PC-3 (cell line): ENCODE measurements at regions not wholly inside any gene's neighbourhood (a gene's known extent, or its start where the extent isn't known, plus 50 kb on each side); places are given as distances from the start of the nearest gene placed in this dataset.
A peak's percentile ranks its signal among the peaks of the same experiment; 100 is the strongest.

Source experiments
- ATAC-seq: fragments of 200-7000 bp; cut with Tn5 transposase; 2 replicates; pipeline ENCODE4 v1.9.1; 2020; ENCODE audit warnings: mild to moderate bottlenecking, moderate library complexity
- BruUV-seq: library from RNA; stranded (reverse); fragments of 400-500 nt; replicated peaks from 2 replicates; lab custom pipeline; 2021; lab: Mats Ljungman, UMichigan
- CTCF ChIA-PET: fragments of 300-600 bp; sonication (Branson Sonifier 250); formaldehyde crosslinking; loops from one replicate; lab custom pipeline; 2022; ENCODE audit warnings: antibody characterized with exemption; lab: Charles Lee
- POLR2A ChIA-PET: fragments of 300-600 bp; sonication (Branson Sonifier 250); formaldehyde crosslinking; loops from one replicate; lab custom pipeline; 2022; ENCODE audit warnings: antibody characterized with exemption; ENCODE audit not compliant: unreplicated experiment; lab: Charles Lee
- DNase-seq: peaks from one replicate; pipeline ENCODE4 v3.0.0-alpha.2; 2015
- H2AFZ ChIP-seq: fragments of 300-600 bp; sonication (generic); 2 replicates; pipeline ENCODE4 v1.6.0; 2016; ENCODE audit warnings: antibody characterized with exemption, low read length
- H3F3A ChIP-seq: fragments of 300-600 bp; sonication (generic); one replicate; pipeline ENCODE4 v1.6.0; 2017; ENCODE audit warnings: antibody characterized with exemption, low read length, control low read depth, mild to moderate bottlenecking; ENCODE audit not compliant: unreplicated experiment
- H3K27ac ChIP-seq: fragments of 300-600 bp; sonication (generic); 2 replicates; pipeline ENCODE4 v1.5.1; 2016; ENCODE audit warnings: mild to moderate bottlenecking, low read length
- H3K27me3 ChIP-seq: fragments of 300-600 bp; sonication (generic); 2 replicates; pipeline ENCODE4 v1.6.1; 2016; ENCODE audit warnings: low read length, mixed read lengths
- H3K36me3 ChIP-seq: fragments of 300-600 bp; sonication (generic); 2 replicates; pipeline ENCODE4 v1.6.1; 2016; ENCODE audit warnings: low read depth, mixed run types, low read length, mixed read lengths
- H3K4me1 ChIP-seq: fragments of 300-600 bp; sonication (generic); 2 replicates; pipeline ENCODE4 v1.5.1; 2016; ENCODE audit warnings: low read length; ENCODE audit not compliant: insufficient read depth
- H3K4me2 ChIP-seq: fragments of 300-600 bp; sonication (generic); 2 replicates; pipeline ENCODE4 v1.6.0; 2016; ENCODE audit warnings: low read length
- H3K4me3 ChIP-seq: fragments of 300-600 bp; sonication (generic); 2 replicates; pipeline ENCODE4 v1.5.1; 2016; ENCODE audit warnings: mild to moderate bottlenecking, low read length, mixed read lengths
- H3K79me2 ChIP-seq: fragments of 300-600 bp; sonication (generic); 2 replicates; pipeline ENCODE4 v1.6.1; 2017; ENCODE audit warnings: low read length, mixed read lengths
- H3K9ac ChIP-seq: fragments of 300-600 bp; sonication (generic); 2 replicates; pipeline ENCODE4 v1.6.0; 2016; ENCODE audit warnings: mild to moderate bottlenecking, low read length
- H3K9me2 ChIP-seq: fragments of 300-600 bp; sonication (generic); replicated peaks from 2 replicates; pipeline ENCODE4 v1.6.1; 2016; ENCODE audit warnings: mixed run types, low read length, mixed read lengths
- H3K9me3 ChIP-seq: fragments of 300-600 bp; sonication (generic); 2 replicates; pipeline ENCODE4 v1.6.1; 2016; ENCODE audit warnings: low read length, mixed read lengths
- H4K20me1 ChIP-seq: fragments of 300-600 bp; sonication (generic); 2 replicates; pipeline ENCODE4 v1.6.1; 2016; ENCODE audit warnings: low read length, mixed read lengths
- CTCF ChIP-seq: fragments of 300-600 bp; sonication (generic); conservative IDR thresholded peaks from 2 replicates; pipeline ENCODE4 v1.5.1; 2017; ENCODE audit warnings: antibody characterized with exemption, low read depth, mild to moderate bottlenecking, low read length
- EZH2 ChIP-seq: fragments of 300-600 bp; sonication (generic); IDR thresholded peaks from one replicate; pipeline ENCODE4 v1.6.1; 2017; ENCODE audit warnings: antibody characterized with exemption, mild to moderate bottlenecking, low read length; ENCODE audit not compliant: unreplicated experiment
- EZH2phosphoT487 ChIP-seq: fragments of 300-600 bp; sonication (generic); IDR thresholded peaks from 2 replicates; pipeline ENCODE4 v1.6.1; 2018; ENCODE audit warnings: mild to moderate bottlenecking, antibody characterized with exemption, low read length, borderline replicate concordance
- intact Hi-C: fragments of 100-400 bp; cut with micrococcal nuclease; formaldehyde crosslinking; loops from 2 replicates; pipeline ENCODE4 v1.9.0; 2023

GRCh38 chr15:77547801-77548588 is 84.7 kb downstream of the LINGO1 start:
- Histone ChIP-seq H2AFZ (no peak overlapping the region), H3K9me2 (no peaks in the 10 kb centered on the region), H3K4me3 (no peak overlapping the region), H3F3A (no peaks in the 10 kb centered on the region), H3K27me3 (no peaks in the 10 kb centered on the region), H3K36me3 (no peaks in the 10 kb centered on the region), H3K4me1 (peaks cover 22% of the 10 kb centered on the region), H3K9me3 (no peaks in the 10 kb centered on the region), H4K20me1 (no peaks in the 10 kb centered on the region), H3K27ac (no peak overlapping the region), H3K79me2 (no peaks in the 10 kb centered on the region), H3K4me2 (no peak overlapping the region), H3K9ac (no peak overlapping the region)
- ChIA-PET CTCF (no interaction called here), POLR2A (no interaction called here)
- intact Hi-C loops, result no loop called here
- DNase-seq (no peak), ATAC-seq (no peak)
- BruUV-seq, result no TSS peak
- TF ChIP-seq EZH2, result no peak
- TF ChIP-seq EZH2phosphoT487, result no peak
- no peak for TF ChIP-seq CTCF

GRCh38 chr15:77546870-77547269 is 85.8 kb downstream of the LINGO1 start:
- ChIA-PET CTCF (no interaction called here), POLR2A (no interaction called here)
- H3K9ac ChIP-seq, result no peak overlapping the region
- no peak overlapping the region for H2AFZ ChIP-seq
- peaks cover 30% of the 10 kb centered on the region for H3K4me1 ChIP-seq
- TF ChIP-seq EZH2 (no peak), CTCF (no peak), EZH2phosphoT487 (no peak)
- intact Hi-C loops, result no loop called here
- H3K4me2 ChIP-seq, result no peak overlapping the region
- no peak overlapping the region for H3K27ac ChIP-seq
- H4K20me1 ChIP-seq, result no peaks in the 10 kb centered on the region
- H3K79me2 ChIP-seq, result no peaks in the 10 kb centered on the region
- no peaks in the 10 kb centered on the region for H3K36me3 ChIP-seq
- no peak for ATAC-seq
- no peaks in the 10 kb centered on the region for H3K27me3 ChIP-seq
- H3K9me3 ChIP-seq, result no peaks in the 10 kb centered on the region
- BruUV-seq, result no TSS peak
- no peaks in the 10 kb centered on the region for H3K9me2 ChIP-seq
- no peak for DNase-seq
- H3K4me3 ChIP-seq, result no peak overlapping the region
- H3F3A ChIP-seq, result no peaks in the 10 kb centered on the region

- ChIA-PET CTCF (no interaction called here), POLR2A (no interaction called here)
- TF ChIP-seq EZH2, result no peak
- no peak for TF ChIP-seq EZH2phosphoT487
- TF ChIP-seq CTCF, result no peak
- no peaks in the 10 kb centered on the region for H3K9me2 ChIP-seq
- peak; percentile 79 for DNase-seq
- H3F3A ChIP-seq, result no peaks in the 10 kb centered on the region
- H3K4me3 ChIP-seq, result no peak overlapping the region
- H3K36me3 ChIP-seq, result no peaks in the 10 kb centered on the region
- no peaks in the 10 kb centered on the region for H4K20me1 ChIP-seq
- no peak overlapping the region for H3K9ac ChIP-seq
- peak overlapping the region; percentile 58 for H2AFZ ChIP-seq
- no peaks in the 10 kb centered on the region for H3K79me2 ChIP-seq
- H3K27me3 ChIP-seq, result no peaks in the 10 kb centered on the region
- no peak overlapping the region for H3K27ac ChIP-seq
- intact Hi-C loops, result no loop called here
- peaks cover 30% of the 10 kb centered on the region for H3K4me1 ChIP-seq
- peak overlapping the region; percentile 46 for H3K4me2 ChIP-seq
- no TSS peak for BruUV-seq
- no peaks in the 10 kb centered on the region for H3K9me3 ChIP-seq
- ATAC-seq, result peak; percentile 65
These were observed 86.6 kb downstream of the LINGO1 start for GRCh38 chr15:77546050-77546501.
